ENCODE measurements at regions not wholly inside any gene's neighbourhood (a gene's known extent, or its start where the extent isn't known, plus 50 kb on each side); places are given as distances from the start of the nearest gene placed in this dataset.

- TF ChIP-seq CTCF (IDR thresholded peaks at IDR 0.05) = no peak
- TF ChIP-seq EZH2 (IDR thresholded peaks at IDR 0.05) = no peak
- TF ChIP-seq EZH2phosphoT487 (IDR thresholded peaks at IDR 0.05) = no peak
These were observed 76.8 kb upstream of the PITRM1 start for GRCh38 chr10:3249307-3249889.

All from neural progenitor cell (in vitro differentiated cells).